Stimulated activated naive B cell treated with anti-CD40 and anti-IgM and Interleukin-4, amounts not matched to agents 10 μg/mL and 1 μg/mL and 100 μg/mL, for 72 hours (primary cell): ENCODE measurements at regions not wholly inside any gene's neighbourhood (a gene's known extent, or its start where the extent isn't known, plus 50 kb on each side); places are given as distances from the start of the nearest gene placed in this dataset.

Source experiments
- ATAC-seq, 2 donors: fragments of 150-1000 bp; cut with Tn5 transposase; replicated peaks; 2 replicates each; pipeline ENCODE4 v1.10.0; 2021; ENCODE audit warnings: moderate library complexity in 1 of 2
- DNase-seq: peaks from one replicate; pipeline ENCODE4 v3.0.0; 2021
- H3K27ac Mint-ChIP-seq: one replicate; pipeline ENCODE4 v1.8.0; 2022; ENCODE audit warnings: mild to moderate bottlenecking, mixed read lengths
- H3K27me3 Mint-ChIP-seq, 2 donors: one replicate each; pipeline ENCODE4 v1.8.0; 2022; ENCODE audit warnings: mixed read lengths in 2 of 2
- H3K36me3 Mint-ChIP-seq, 2 donors: one replicate each; pipeline ENCODE4 v1.8.0; 2022; ENCODE audit warnings: mixed read lengths in 2 of 2, mild to moderate bottlenecking in 1 of 2
- H3K4me1 Mint-ChIP-seq, 2 donors: one replicate each; pipeline ENCODE4 v1.8.0; 2022; ENCODE audit warnings: mixed read lengths in 2 of 2, mild to moderate bottlenecking in 1 of 2
- H3K4me3 Mint-ChIP-seq, 2 donors: one replicate each; pipeline ENCODE4 v1.8.0; 2022; ENCODE audit warnings: mild to moderate bottlenecking in 2 of 2, mixed read lengths in 2 of 2, moderate library complexity in 1 of 2
- H3K9me3 Mint-ChIP-seq, 2 donors: one replicate each; pipeline ENCODE4 v1.8.0; 2022; ENCODE audit warnings: mixed read lengths in 2 of 2, mild to moderate bottlenecking in 1 of 2

DNA sequence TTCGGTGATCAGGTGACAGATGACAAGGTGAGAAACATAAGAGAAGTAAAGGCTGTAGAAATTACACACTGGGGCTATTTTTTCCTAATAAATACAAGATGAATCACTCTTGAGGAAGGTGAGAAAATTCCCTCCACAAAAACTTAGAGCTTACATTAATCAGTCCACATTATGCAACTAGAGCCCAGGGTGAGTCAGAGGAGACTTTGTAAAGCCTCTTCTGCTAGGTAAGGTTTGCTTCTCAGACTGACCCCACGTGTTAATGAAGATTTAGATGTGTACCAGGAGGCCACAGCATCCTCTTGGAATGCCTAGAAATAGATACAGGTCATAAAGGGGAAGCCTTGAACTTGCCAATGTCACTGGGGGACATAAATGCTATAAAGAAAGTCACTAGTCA lies 396.0 kb upstream of the SMIM31 start:
- Mint-ChIP-seq H3K4me3 (no peak overlapping the region), H3K36me3 (no peaks in the 10 kb centered on the region), H3K9me3 (no peaks in the 10 kb centered on the region), H3K4me1 (no peaks in the 10 kb centered on the region), H3K27ac (no peak overlapping the region), H3K27me3 (no peaks in the 10 kb centered on the region)
- no peak for ATAC-seq
- no peak for DNase-seq

GRCh38 chr4:164358400-164358799 lies 395.5 kb upstream of the SMIM31 start:
- Mint-ChIP-seq H3K9me3 (no peaks in the 10 kb centered on the region), H3K36me3 (no peaks in the 10 kb centered on the region), H3K4me3 (no peak overlapping the region), H3K27me3 (no peaks in the 10 kb centered on the region), H3K4me1 (no peaks in the 10 kb centered on the region), H3K27ac (no peak overlapping the region)
- no peak for ATAC-seq
- no peak for DNase-seq

DNA sequence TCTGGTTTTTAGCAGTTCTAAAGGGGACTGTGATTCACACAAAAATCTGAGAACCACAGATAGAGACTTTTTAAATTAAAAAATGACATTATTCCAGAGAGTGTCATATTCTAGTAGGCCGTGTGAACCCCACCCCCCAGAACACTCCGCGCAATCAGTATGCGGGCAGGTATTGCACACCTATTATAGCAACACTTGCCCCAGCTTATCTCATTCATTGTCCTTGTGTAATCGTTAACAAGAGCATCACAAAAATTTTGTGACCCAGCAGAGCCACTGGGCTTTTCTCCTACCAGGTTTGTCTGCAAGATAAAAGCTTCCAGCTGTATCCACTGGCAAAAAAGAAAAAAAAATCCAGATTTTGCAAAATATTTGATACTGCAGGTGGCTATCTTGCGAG lies 394.1 kb upstream of the SMIM31 start:
- no peak overlapping the region for H3K27ac Mint-ChIP-seq
- H3K4me3 Mint-ChIP-seq, result no peak overlapping the region
- H3K9me3 Mint-ChIP-seq, result no peaks in the 10 kb centered on the region
- no peaks in the 10 kb centered on the region for H3K27me3 Mint-ChIP-seq
- ATAC-seq (no peak), DNase-seq (no peak)
- no peaks in the 10 kb centered on the region for H3K36me3 Mint-ChIP-seq
- H3K4me1 Mint-ChIP-seq, result no peaks in the 10 kb centered on the region

- Mint-ChIP-seq H3K36me3 (no peaks in the 10 kb centered on the region), H3K9me3 (no peaks in the 10 kb centered on the region), H3K27ac (no peak overlapping the region), H3K4me1 (no peaks in the 10 kb centered on the region), H3K27me3 (no peaks in the 10 kb centered on the region), H3K4me3 (no peak overlapping the region)
- DNase-seq (no peak), ATAC-seq (no peak)
Measured at GRCh38 chr4:164368894-164369293, 385.0 kb upstream of the SMIM31 start.

DNA sequence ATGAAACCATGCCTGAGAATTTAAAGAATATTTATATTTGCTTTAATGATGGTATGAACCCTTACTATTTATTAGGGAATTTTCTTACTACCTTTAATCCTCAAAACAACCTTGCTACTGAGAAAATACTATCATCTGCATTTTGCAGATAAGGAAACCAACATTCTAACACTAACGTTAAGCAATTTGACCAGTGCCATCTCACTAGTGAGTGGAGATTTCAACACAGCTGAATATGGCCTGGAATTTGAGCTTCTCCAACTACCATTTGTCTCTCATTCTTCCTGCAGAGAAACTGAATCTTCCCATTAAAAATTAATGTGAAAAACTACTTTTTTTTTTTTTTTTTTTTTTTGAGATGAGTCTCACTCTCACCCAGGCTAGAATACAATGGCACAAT lies 380.9 kb upstream of the SMIM31 start:
- Mint-ChIP-seq H3K9me3 (no peaks in the 10 kb centered on the region), H3K36me3 (no peaks in the 10 kb centered on the region), H3K4me1 (no peaks in the 10 kb centered on the region), H3K27ac (no peak overlapping the region), H3K27me3 (no peaks in the 10 kb centered on the region), H3K4me3 (no peak overlapping the region)
- no peak for ATAC-seq
- DNase-seq, result no peak

DNA sequence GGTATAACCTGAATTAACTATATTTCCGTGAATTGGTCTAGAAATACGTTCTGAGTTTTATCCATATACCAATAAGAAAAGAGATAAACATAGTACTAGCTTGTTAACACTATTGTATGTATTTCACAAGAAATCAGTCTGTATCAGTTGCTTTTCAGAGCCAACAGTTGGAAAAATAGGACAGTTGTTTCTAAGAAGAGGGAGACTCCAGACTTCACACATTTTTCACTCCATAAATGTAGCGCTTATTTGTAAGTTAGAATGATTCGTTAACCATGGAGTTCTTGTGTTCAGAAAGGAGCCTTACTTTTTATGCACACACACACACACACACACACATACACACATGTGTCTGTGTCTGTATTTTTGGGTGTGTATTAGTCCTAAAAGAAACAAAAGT lies 376.7 kb upstream of the SMIM31 start:
- Mint-ChIP-seq H3K4me1 (no peaks in the 10 kb centered on the region), H3K4me3 (no peak overlapping the region), H3K9me3 (no peaks in the 10 kb centered on the region), H3K36me3 (no peaks in the 10 kb centered on the region), H3K27ac (no peak overlapping the region), H3K27me3 (peaks cover 7 to 8% of the 10 kb centered on the region in 2 donors)
- no peak for ATAC-seq
- no peak for DNase-seq

DNA sequence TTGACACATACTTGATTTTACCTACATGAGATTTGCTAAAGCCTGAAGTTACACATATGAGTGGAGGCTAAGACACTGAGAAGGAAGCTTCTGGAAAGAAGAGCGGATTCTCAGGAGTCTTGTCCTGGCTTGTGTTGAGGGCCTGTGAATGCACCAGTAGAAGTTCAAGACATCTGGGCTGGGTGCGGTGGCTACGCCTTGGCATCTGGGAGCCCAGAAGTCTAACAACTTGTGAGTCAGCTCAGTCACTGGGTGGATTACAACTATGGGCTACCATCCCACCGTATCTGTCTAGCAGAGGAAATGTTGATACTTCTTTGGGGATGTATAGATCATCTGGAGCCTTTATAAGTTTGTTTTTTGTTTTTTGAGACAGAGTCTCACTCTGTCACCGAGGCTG lies 375.6 kb upstream of the SMIM31 start:
- DNase-seq (no peak), ATAC-seq (no peak)
- H3K4me1 Mint-ChIP-seq, result no peaks in the 10 kb centered on the region
- H3K27ac Mint-ChIP-seq, result no peak overlapping the region
- H3K4me3 Mint-ChIP-seq, result no peak overlapping the region
- H3K9me3 Mint-ChIP-seq, result no peaks in the 10 kb centered on the region
- H3K36me3 Mint-ChIP-seq, result no peaks in the 10 kb centered on the region
- peaks cover 16 to 17% of the 10 kb centered on the region in 2 donors for H3K27me3 Mint-ChIP-seq

DNA sequence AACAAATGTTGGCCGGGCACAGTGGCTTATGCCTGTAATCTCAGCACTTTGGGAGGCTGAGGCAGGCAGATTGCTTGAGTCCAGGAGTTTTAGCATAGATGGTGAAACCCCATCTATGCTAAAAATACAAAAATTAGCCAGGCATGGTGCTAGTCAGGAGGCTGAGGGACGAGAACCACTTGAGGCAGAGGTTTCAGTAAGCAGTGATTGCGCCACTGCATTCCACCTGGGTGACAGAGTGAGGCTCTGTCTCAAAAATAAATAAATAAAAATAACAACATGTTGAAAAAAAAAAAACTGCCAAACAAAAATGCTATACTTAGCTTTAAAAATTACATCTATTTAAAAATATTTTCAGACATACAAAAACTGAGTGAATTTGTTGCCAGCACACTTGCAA lies 374.2 kb upstream of the SMIM31 start:
- Mint-ChIP-seq H3K27ac (no peak overlapping the region), H3K27me3 (peaks cover 25 to 27% of the 10 kb centered on the region in 2 donors), H3K4me3 (no peak overlapping the region), H3K36me3 (no peaks in the 10 kb centered on the region), H3K4me1 (no peaks in the 10 kb centered on the region), H3K9me3 (no peaks in the 10 kb centered on the region)
- ATAC-seq (no peak), DNase-seq (no peak)

- Mint-ChIP-seq H3K9me3 (no peaks in the 10 kb centered on the region), H3K27me3 (peaks cover 29 to 31% of the 10 kb centered on the region in 2 donors), H3K4me3 (no peak overlapping the region), H3K36me3 (no peaks in the 10 kb centered on the region), H3K27ac (no peak overlapping the region), H3K4me1 (no peaks in the 10 kb centered on the region)
- DNase-seq (no peak), ATAC-seq (no peak)
Measured at GRCh38 chr4:164381859-164382258, 372.1 kb upstream of the SMIM31 start.

GRCh38 chr4:164383058-164383357 lies 370.9 kb upstream of the SMIM31 start:
- no peak overlapping the region for H3K27ac Mint-ChIP-seq
- no peaks in the 10 kb centered on the region for H3K4me1 Mint-ChIP-seq
- no peak for DNase-seq
- no peak overlapping the region for H3K4me3 Mint-ChIP-seq
- no peaks in the 10 kb centered on the region for H3K36me3 Mint-ChIP-seq
- peaks cover 29 to 31% of the 10 kb centered on the region in 2 donors for H3K27me3 Mint-ChIP-seq
- no peaks in the 10 kb centered on the region for H3K9me3 Mint-ChIP-seq
- ATAC-seq, result no peak

DNA sequence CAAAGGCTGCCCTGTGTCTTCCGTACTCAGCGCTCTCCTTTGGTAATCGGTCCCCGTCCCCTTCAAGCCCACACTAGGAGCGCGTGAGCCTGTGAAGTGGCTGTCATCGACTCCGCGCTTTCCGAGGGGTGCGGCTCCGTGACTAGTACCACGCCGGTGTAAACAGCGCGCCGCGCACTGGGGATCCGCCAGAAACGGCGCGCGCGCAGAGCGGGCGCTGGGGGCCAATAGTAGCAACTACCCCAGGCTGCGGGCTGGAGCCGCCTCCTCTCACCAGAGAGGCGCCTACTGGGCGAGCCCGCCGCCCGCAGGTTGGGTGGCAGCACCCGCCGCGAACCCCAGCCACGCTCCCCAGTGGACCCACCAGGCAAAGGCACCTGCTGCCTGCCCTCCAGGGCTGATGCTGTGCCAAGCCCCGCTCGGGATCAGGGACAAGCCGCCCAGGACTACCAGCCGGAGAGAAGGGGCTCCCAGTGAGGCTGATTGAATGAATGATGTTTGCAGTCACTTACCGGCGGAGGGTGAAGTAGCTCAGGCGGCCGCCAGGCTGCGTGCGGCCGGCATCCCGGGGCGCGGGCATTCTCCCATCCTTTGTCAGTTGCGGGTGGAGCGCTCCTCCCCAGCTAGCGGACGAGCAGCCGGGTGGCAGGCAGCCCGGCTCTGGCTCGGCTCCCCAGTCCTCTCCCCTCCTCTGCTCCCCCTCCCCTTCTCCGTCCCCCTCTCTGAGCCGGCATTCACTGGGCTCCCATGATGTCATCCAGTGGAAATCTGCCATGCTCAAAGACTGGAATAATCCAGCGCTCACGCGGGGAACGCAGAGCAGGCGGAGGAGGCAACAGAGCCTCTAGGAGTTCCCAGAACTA lies 370.3 kb upstream of the SMIM31 start:
- no peak for ATAC-seq
- H3K4me3 Mint-ChIP-seq, result no peak overlapping the region
- H3K9me3 Mint-ChIP-seq, result no peaks in the 10 kb centered on the region
- no peak overlapping the region for H3K27ac Mint-ChIP-seq
- no peaks in the 10 kb centered on the region for H3K4me1 Mint-ChIP-seq
- peaks cover 29 to 31% of the 10 kb centered on the region in 2 donors for H3K27me3 Mint-ChIP-seq
- H3K36me3 Mint-ChIP-seq, result no peaks in the 10 kb centered on the region
- no peak for DNase-seq

DNA sequence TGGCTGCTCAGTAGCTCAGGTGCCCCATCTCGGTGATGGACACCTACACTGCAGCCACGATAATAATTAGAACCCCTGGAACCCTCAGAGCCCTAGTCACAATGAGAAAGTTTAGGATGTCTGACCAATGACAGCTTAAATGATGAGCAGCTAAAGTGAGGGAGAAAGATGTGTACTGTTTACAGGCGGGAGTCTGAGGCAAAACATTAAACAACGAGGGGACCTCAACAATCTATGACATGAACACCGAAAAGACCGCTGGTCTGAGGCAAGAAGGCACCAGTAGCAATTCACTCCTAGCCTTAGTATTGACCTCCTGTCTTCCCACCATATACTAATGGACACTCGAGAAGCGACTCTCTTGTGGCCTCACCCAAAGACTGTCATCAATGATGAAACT lies 369.5 kb upstream of the SMIM31 start:
- no peaks in the 10 kb centered on the region for H3K36me3 Mint-ChIP-seq
- peaks cover 29 to 31% of the 10 kb centered on the region in 2 donors for H3K27me3 Mint-ChIP-seq
- H3K9me3 Mint-ChIP-seq, result no peaks in the 10 kb centered on the region
- DNase-seq, result no peak
- no peak overlapping the region for H3K27ac Mint-ChIP-seq
- H3K4me1 Mint-ChIP-seq, result no peaks in the 10 kb centered on the region
- H3K4me3 Mint-ChIP-seq, result no peak overlapping the region
- no peak for ATAC-seq

- DNase-seq, result no peak
- no peak overlapping the region for H3K4me3 Mint-ChIP-seq
- H3K9me3 Mint-ChIP-seq, result peaks cover 3 to 4% of the 10 kb centered on the region in 2 donors
- H3K27ac Mint-ChIP-seq, result no peak overlapping the region
- H3K36me3 Mint-ChIP-seq, result no peaks in the 10 kb centered on the region
- no peaks in the 10 kb centered on the region for H3K4me1 Mint-ChIP-seq
- no peak for ATAC-seq
- H3K27me3 Mint-ChIP-seq, result no peaks in the 10 kb centered on the region
Measured at GRCh38 chr4:164396439-164396838, 357.5 kb upstream of the SMIM31 start.

GRCh38 chr4:164402554-164402953 lies 351.4 kb upstream of the SMIM31 start:
- no peak overlapping the region for H3K4me3 Mint-ChIP-seq
- DNase-seq (no peak), ATAC-seq (no peak)
- H3K4me1 Mint-ChIP-seq, result no peaks in the 10 kb centered on the region
- no peaks in the 10 kb centered on the region for H3K9me3 Mint-ChIP-seq
- H3K36me3 Mint-ChIP-seq, result no peaks in the 10 kb centered on the region
- H3K27me3 Mint-ChIP-seq, result no peaks in the 10 kb centered on the region
- no peak overlapping the region for H3K27ac Mint-ChIP-seq

DNA sequence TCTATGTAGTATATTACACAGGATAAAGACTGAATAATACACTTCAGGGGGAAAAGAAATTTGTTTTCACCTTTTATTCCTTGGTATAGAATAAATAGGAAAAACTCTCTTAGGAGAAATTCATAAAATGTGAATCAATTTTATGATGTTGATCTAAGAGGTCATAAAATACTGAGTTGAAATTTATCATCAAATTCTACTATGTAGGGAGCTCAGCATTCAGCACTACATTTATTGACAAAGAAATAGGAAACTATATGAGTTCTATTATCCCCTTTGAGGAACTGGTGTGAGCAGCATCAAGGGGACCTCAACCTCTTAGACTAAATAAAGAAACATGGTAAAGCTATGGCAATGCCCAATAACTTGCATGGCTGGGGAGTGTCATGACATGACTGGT lies 348.2 kb upstream of the SMIM31 start:
- Mint-ChIP-seq H3K27me3 (no peaks in the 10 kb centered on the region), H3K36me3 (no peaks in the 10 kb centered on the region), H3K4me1 (no peaks in the 10 kb centered on the region), H3K27ac (no peak overlapping the region), H3K9me3 (peaks cover 0 to 2% of the 10 kb centered on the region in 2 donors), H3K4me3 (no peak overlapping the region)
- ATAC-seq (no peak), DNase-seq (no peak)

DNA sequence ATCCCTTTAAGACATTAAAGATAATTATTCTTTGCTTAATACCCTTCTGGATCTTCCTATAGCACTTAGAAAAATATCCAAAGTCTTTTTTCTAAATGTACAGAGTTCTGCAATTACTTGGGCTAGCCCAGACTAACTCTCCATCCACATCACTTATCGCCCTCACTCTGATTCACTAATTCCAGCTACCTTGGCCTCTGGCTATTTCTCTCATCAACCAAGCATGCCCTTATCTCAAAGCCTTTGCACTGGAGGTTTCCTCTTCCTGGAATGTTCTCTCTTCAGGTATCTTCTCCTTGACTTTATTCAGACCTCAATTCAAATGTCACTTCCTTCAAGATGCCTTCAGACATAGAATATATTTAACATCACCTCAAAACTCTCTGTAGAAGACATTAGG lies 345.1 kb upstream of the SMIM31 start:
- H3K27ac Mint-ChIP-seq, result no peak overlapping the region
- H3K4me3 Mint-ChIP-seq, result no peak overlapping the region
- ATAC-seq, result no peak
- no peaks in the 10 kb centered on the region for H3K4me1 Mint-ChIP-seq
- peaks cover 0 to 2% of the 10 kb centered on the region in 2 donors for H3K9me3 Mint-ChIP-seq
- no peaks in the 10 kb centered on the region for H3K36me3 Mint-ChIP-seq
- no peaks in the 10 kb centered on the region for H3K27me3 Mint-ChIP-seq
- DNase-seq, result no peak
